ENCODE measurements at regions not wholly inside any gene's neighbourhood (a gene's known extent, or its start where the extent isn't known, plus 50 kb on each side); places are given as distances from the start of the nearest gene placed in this dataset.

- Histone ChIP-seq H3K9me3 (replicated peaks in 1 of 2; ENCODE audit: control insufficient read depth in 1 of 2, insufficient read depth in 1 of 2, low read length in 2 of 2) (no peaks in the 10 kb centered on the region), H3K27ac (ENCODE audit: low read depth in 1 of 2, low read length in 2 of 2) (no peak overlapping the region), H3K79me2 (ENCODE audit: insufficient read depth, low read length) (no peaks in the 10 kb centered on the region), H3K4me1 (ENCODE audit: control insufficient read depth in 1 of 2, insufficient read depth in 2 of 2, low read length in 2 of 2) (no peaks in the 10 kb centered on the region), H2AFZ (ENCODE audit: insufficient read depth, low read depth, low read length, poor library complexity, severe bottlenecking) (no peak overlapping the region), H3K27me3 (ENCODE audit: control insufficient read depth in 2 of 2, insufficient read depth in 2 of 2, low read length in 2 of 2) (no peaks in the 10 kb centered on the region), H4K20me1 (ENCODE audit: insufficient read depth, low read length) (no peaks in the 10 kb centered on the region), H3K4me2 (replicated peaks; ENCODE audit: extremely low read depth, low read length, poor library complexity, severe bottlenecking) (no peak overlapping the region), H3K36me3 (replicated peaks in 1 of 2; ENCODE audit: control insufficient read depth in 1 of 2, insufficient read depth in 2 of 2, low read length in 2 of 2) (no peaks in the 10 kb centered on the region), H3K9ac (ENCODE audit: insufficient read depth, low read length, poor library complexity, severe bottlenecking) (no peak overlapping the region), H3K4me3 (replicated peaks in 1 of 3; ENCODE audit: low read depth in 2 of 3, low read length in 3 of 3) (no peak overlapping the region)
- Mint-ChIP-seq H3K36me3 (no peaks in the 10 kb centered on the region), H3K27me3 (ENCODE audit: low read depth in 3 of 3) (peaks cover 0 to under 1% (median 0%) of the 10 kb centered on the region in 3 donors), H3K4me1 (no peaks in the 10 kb centered on the region), H3K9me3 (no peaks in the 10 kb centered on the region), H3K4me3 (no peak overlapping the region), H3K27ac (no peak overlapping the region)
- TF ChIP-seq CTCF (IDR thresholded peaks at IDR 0.05) = no peak
- intact Hi-C loops (cut with micrococcal nuclease) = no loop called here
- WGBS (ENCODE audit: insufficient coverage) = 100% methylated on average over 1 of the region's 1 CpG
- DNase-seq = no peak
These were observed 1097.2 kb upstream of the TENM3 start for GRCh38 chr4:181146051-181146450.

DNA sequence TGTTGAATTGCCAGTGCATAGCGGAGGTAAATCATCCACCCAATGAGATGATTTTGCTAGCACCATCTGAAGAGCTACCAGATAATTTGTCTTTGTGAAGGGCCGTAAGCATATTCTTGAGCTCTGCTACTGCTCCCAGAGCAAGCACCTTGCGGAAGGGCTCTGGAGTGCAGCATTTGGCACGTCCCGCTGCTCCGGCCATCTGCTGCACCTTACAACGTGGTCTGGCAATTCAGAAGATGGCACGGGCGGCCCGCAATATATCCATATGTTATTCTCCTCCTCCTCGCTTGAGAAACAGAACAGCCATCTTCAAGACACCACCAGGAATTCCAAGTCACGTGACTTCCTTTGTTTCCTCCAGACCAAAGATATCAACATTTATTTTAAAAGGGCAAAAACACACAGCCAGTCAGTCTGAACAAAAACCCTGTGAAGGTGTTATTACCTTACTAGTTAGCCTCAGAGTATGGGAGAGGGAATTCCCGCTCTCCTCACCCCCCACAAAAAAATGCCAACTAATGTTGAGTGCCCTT, 1095.7 kb upstream of the TENM3 start:
- Histone ChIP-seq H3K4me2 (replicated peaks; ENCODE audit: extremely low read depth, low read length, poor library complexity, severe bottlenecking) (no peak overlapping the region), H3K79me2 (ENCODE audit: insufficient read depth, low read length) (no peaks in the 10 kb centered on the region), H3K9ac (ENCODE audit: insufficient read depth, low read length, poor library complexity, severe bottlenecking) (no peak overlapping the region), H2AFZ (ENCODE audit: insufficient read depth, low read depth, low read length, poor library complexity, severe bottlenecking) (no peak overlapping the region), H3K4me3 (replicated peaks in 1 of 3; ENCODE audit: low read depth in 2 of 3, low read length in 3 of 3) (no peak overlapping the region), H3K27ac (ENCODE audit: low read depth in 1 of 2, low read length in 2 of 2) (no peak overlapping the region), H3K27me3 (ENCODE audit: control insufficient read depth in 2 of 2, insufficient read depth in 2 of 2, low read length in 2 of 2) (no peaks in the 10 kb centered on the region), H3K9me3 (replicated peaks in 1 of 2; ENCODE audit: control insufficient read depth in 1 of 2, insufficient read depth in 1 of 2, low read length in 2 of 2) (no peaks in the 10 kb centered on the region), H3K36me3 (replicated peaks in 1 of 2; ENCODE audit: control insufficient read depth in 1 of 2, insufficient read depth in 2 of 2, low read length in 2 of 2) (no peaks in the 10 kb centered on the region), H4K20me1 (ENCODE audit: insufficient read depth, low read length) (no peaks in the 10 kb centered on the region), H3K4me1 (ENCODE audit: control insufficient read depth in 1 of 2, insufficient read depth in 2 of 2, low read length in 2 of 2) (no peaks in the 10 kb centered on the region)
- no peaks in the 10 kb centered on the region for H3K4me1 Mint-ChIP-seq
- 92% methylated on average over 8 of the region's 13 CpGs for WGBS (ENCODE audit: insufficient coverage)
- no peak overlapping the region for H3K4me3 Mint-ChIP-seq
- H3K9me3 Mint-ChIP-seq = no peaks in the 10 kb centered on the region
- peak overlapping the region in 1 of 7 donors; percentile 41 for H3K27ac Mint-ChIP-seq
- H3K36me3 Mint-ChIP-seq = no peaks in the 10 kb centered on the region
- DNase-seq = no peak
- no peak for TF ChIP-seq CTCF (IDR thresholded peaks at IDR 0.05)
- H3K27me3 Mint-ChIP-seq (ENCODE audit: low read depth in 3 of 3) = peaks cover 0 to 1% (median 0%) of the 10 kb centered on the region in 3 donors
- intact Hi-C loops (cut with micrococcal nuclease) = no loop called here

Data from CD14-positive monocyte (primary cell).